GM21528 (cell line): ENCODE measurements at regions not wholly inside any gene's neighbourhood (a gene's known extent, or its start where the extent isn't known, plus 50 kb on each side); places are given as distances from the start of the nearest gene placed in this dataset.
"Not testable (repeated sequence)": the region's sequence is repeated elsewhere in the genome, so short reads cannot be mapped to it uniquely, and the experiment has no call there.

ENCODE experiments used
- ATAC-seq: cut with Tn5 transposase; IDR thresholded peaks from one replicate; pipeline ENCODE4 v1.9.1; 2021; ENCODE audit warnings: mild to moderate bottlenecking, moderate library complexity; ENCODE audit not compliant: unreplicated experiment, low FRiP score

- no peak for ATAC-seq
These were observed 580.1 kb downstream of the ZEB2 start for GRCh38 chr2:143939626-143940330.

GRCh38 chr2:143937723-143938350 lies 582.1 kb downstream of the ZEB2 start:
- ATAC-seq: peak; percentile 16

DNA sequence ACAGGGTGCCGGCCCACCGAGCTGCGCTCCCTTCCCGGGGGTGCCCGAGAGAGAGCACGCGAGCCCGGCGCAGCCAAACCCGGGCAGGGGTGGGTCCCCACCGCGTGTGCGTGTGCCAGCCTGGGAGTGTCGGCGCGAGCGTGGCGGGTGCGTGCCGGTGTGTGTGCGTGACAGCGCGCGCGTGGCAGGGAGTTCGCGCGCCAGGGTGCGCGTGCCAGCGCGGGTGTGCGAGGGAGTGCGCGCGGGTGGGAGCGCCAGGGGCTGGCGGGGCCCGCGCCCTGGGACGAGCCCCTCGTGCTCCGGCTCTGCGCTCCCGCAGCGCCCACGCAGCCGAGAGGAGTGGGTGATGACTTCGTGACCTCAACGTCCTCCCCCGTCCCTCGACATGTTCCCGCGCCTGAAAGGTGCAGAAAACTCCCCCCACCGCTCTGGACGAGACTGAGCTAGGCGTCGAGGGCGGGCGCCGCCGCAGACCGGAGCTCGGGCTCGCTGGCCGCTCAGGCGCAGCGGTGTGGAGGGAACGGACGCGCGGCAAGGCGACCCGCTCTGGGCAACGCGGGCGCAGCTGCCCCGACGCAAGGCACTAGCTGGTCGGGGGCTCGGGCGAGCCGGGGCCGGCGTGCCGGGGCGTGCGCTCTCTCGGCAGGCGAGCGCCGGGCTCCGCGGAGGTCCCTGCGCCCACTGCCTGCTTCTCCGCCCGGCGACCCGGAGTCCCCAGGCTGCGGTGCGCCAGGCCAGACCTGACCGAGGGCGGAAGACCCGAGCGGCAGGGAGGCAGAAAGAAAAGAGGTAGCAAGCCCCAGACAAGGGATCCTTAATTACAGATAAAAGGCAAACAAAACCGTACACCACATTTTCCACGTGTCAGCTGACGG lies 582.8 kb downstream of the ZEB2 start:
- peak; percentile 73 for ATAC-seq

GRCh38 chr2:143936538-143936847 lies 583.4 kb downstream of the ZEB2 start:
- no peak for ATAC-seq

DNA sequence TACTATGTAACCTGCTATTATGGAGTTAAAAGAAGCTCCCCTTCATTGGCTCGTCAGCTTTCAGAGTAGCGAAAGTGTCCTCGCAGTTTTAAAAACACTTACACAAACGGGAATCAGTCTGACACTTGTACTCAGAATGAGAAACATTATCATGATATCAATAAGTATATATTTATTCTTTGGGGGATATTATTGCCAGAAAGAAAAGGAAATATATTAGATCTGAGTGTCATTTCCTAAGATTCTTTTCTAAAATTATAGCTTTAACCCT lies 584.5 kb downstream of the ZEB2 start:
- ATAC-seq: no peak

DNA sequence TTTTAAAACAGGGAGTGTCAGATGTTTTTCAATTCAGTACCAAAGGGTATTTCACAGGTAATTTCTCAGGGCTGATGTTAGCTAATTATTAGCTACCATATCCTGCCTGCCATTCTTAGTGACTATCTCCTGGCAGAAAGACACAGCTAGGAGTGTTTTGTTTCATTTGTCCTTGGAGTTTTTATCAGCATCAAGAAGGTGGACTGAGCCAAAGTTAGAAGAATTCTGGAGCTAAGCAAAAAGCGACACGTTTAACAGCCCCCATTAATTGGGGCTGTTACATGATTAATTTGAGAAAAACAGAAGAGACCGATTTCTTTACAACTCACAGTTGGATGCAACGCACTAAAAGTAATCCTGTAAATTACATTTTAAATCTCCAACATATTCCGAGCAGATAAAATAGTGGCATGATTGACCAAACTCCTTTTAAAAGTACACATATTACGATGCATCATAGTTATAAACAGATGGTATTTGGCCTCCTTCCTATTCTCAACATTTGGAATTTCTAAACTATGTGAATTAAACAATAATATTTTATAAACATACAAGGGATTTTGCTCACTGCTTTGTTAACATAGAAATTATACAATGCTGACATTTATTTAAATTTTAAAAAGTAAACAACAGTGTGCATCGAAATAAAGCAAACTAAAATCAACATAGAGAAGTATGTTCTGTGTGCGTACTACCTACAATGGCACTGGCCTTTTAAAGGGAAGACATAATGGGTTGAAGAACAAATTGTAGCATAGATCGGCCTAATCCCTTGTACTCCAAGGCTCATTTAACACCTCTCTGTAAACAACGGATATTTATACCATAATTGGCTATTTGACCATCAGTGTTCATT lies 585.1 kb downstream of the ZEB2 start:
- no peak for ATAC-seq

DNA sequence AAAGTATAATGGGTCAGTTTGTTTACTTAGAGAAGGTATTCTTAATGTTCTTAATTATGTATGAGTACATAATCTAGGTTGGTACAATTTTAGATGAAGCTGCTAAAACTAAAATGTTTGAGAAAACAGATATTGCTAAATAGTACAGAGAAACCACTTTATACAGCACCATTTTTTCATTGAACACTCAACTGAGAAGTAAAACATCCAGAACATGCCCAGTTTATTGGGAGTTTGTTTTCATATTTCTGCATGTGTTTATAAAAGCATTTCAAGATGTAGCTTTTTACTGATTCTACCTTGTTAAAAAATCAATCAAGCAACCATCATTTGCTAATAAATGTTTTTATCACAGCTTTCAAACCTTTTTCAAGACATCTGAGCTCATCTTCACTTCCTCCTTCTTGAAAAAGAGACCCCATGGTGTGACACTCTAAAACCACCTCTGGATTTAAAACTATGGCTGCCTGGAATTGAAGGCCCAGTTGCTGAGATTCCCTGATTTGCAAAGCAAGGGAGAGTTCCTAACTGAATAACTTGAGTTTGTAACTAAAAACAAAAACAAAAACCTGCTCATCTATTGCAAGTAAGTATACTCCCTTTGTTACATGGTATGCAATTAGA lies 585.9 kb downstream of the ZEB2 start:
- no peak for ATAC-seq

DNA sequence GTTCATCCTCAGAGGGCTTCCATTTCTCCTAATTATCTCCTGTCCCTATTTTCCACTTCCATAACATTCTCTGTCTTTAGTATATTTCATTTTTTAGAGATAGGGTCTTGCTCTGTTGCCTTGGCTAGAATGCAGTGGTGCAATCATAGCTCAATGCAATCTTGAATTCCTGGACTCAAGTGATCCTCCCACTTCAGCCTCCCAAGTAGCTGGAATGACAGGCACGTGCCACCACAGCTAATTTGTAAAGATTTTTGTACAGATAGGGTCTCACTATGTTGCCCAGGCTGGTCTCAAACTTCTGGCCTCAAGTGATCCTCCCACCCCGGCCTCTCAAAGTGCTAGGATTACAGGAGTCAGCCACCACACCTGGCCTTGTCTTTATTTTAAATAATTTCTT lies 589.0 kb downstream of the ZEB2 start:
- ATAC-seq: no peak

DNA sequence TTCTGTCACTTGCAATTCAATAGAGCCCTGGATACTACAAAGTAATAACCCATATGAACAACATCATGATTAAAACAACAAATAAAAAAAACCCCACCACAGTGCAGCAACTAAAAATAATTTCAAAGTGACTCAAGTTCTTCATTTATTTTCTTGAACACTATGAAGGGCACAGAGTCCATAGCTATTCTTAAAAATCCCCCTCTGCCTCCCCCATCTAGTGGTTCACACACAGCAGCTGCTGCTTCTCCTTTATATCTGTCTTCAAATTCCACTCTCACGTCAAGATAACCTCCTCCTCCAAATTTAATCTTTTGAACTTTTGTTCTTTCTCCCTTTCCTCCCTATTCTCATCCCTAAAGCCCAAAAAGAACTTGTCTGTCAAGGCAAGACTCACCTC lies 591.3 kb downstream of the ZEB2 start:
- no peak for ATAC-seq

GRCh38 chr2:143928184-143928583 lies 591.7 kb downstream of the ZEB2 start:
- ATAC-seq: no peak

- ATAC-seq: no peak
These were observed 593.2 kb downstream of the ZEB2 start for GRCh38 chr2:143926736-143927135.

GRCh38 chr2:143922261-143922830 lies 597.6 kb downstream of the ZEB2 start:
- ATAC-seq: not testable (repeated sequence)

DNA sequence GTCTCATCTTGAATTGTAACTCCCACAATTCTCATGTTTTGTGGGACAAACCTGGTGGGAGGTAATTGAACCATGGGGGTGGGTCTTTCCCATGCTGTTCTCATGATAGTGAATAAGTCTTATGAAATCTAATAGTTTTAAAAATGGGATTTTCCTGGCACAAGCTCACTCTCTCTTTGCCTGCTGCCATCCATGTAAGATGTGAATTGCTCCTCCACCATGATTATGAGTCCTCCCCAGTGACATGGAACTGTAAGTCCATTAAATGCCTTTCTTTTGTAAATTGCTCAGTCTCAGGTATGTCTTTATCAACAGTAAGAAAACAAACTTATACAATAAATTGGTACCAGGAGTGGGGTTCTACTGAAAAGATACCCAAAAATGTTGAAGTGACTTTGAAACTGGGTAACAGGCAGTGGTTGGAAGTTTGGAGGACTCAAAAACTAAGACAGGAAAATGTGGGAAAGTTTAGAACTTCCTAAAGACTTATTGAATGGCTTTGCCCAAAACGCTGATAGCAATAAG lies 601.4 kb downstream of the ZEB2 start:
- ATAC-seq: no peak

- ATAC-seq: no peak
These were observed 603.1 kb downstream of the ZEB2 start for GRCh38 chr2:143916781-143917180.

GRCh38 chr2:143909577-143910353 lies 610.2 kb downstream of the ZEB2 start:
- no peak for ATAC-seq

DNA sequence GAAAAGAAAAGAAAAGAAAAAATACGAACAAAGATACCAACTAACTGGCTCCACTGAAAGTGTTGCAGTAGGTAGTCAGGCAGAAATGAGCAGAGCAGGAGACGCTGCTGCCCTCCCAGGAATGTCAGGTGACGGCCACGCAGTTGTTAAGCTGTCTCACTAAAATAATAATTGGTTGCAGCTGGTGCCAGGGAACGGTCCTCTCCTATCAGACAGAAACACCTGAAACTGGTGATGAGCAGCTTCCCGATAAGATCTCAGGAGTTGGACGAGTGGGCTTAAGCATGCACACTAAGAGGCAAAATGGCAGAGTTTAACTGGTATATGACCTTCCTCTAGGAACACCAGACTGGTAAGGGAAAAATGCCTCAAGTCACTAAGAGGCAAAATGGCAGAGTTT lies 611.1 kb downstream of the ZEB2 start:
- ATAC-seq: no peak

GRCh38 chr2:143907801-143908200 lies 612.1 kb downstream of the ZEB2 start:
- ATAC-seq: no peak

DNA sequence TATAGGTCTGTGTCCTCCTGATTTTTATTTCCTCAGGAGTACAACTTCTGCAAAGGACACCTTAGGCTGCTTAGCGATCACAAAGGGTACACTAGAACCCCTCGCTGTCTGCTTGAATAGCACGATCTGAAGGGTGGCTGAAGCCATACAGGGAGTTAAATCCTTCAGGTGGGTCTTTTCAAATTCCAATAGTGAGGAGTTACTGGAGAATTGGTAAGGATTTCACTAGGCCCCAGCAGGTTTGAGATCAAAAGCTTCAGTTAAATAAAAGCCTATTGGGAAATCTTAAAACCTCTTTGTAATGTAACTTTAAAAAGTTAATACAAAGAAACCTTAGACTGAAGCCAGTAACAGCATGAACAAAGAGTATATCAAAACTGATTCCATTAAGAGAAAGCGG lies 613.1 kb downstream of the ZEB2 start:
- no peak for ATAC-seq

DNA sequence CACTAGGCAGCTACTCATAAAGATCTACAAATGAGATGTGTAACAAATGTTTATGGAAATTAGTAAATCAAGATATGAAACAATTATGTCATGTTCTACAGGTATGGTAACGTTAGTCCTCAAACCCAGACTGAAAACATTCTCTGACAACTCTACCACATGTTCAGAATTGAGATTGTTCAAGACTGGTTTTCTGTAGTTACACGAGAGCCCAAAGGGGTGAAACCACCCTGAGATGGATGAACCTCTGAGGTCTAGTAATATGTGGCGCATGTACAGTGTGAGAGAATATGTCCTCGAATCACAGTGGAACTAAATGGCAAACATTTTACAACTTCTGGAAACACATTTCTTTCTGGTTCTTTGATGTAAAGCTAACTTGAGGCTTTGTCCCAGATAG lies 614.3 kb downstream of the ZEB2 start:
- no peak for ATAC-seq
